ENCODE measurements at regions not wholly inside any gene's neighbourhood (a gene's known extent, or its start where the extent isn't known, plus 50 kb on each side); places are given as distances from the start of the nearest gene placed in this dataset.

- no peak for DNase-seq (ENCODE audit: extremely low spot score)
- POLR2A ChIA-PET, result no interaction called here
- CTCF ChIA-PET, result interaction anchor here (1.2 kb wide), 1 partner anchor 17 kb away, joined by 3 read pairs; no protein-coding TSS in a partner anchor
- TF ChIP-seq NFRKB (IDR thresholded peaks at IDR 0.05), result no peak
- no peak for TF ChIP-seq FOXK2 (IDR thresholded peaks at IDR 0.05)
- no peak for TF ChIP-seq L3MBTL2 (conservative IDR thresholded peaks at IDR 0.05)
- TF ChIP-seq FOXA1 (IDR thresholded peaks at IDR 0.05), result no peak
- TF ChIP-seq FOXM1 (IDR thresholded peaks at IDR 0.05; ENCODE audit: borderline replicate concordance), result no peak
- TF ChIP-seq TARDBP (IDR thresholded peaks at IDR 0.05), result no peak
- TF ChIP-seq ARNT (IDR thresholded peaks at IDR 0.05), result no peak
- TF ChIP-seq LEF1 (IDR thresholded peaks at IDR 0.05; ENCODE audit: borderline replicate concordance), result no peak
- TF ChIP-seq BHLHE40 (IDR thresholded peaks at IDR 0.05; ENCODE audit: borderline replicate concordance), result no peak
- no peak for TF ChIP-seq PKNOX1 (IDR thresholded peaks at IDR 0.05)
- no peak for TF ChIP-seq SP1 (IDR thresholded peaks at IDR 0.05)
- no peak for TF ChIP-seq ZNF384 (IDR thresholded peaks at IDR 0.05)
- no peak for TF ChIP-seq CTBP1 (IDR thresholded peaks at IDR 0.05; ENCODE audit: borderline replicate concordance)
- no peak for TF ChIP-seq HDGF (IDR thresholded peaks at IDR 0.05; ENCODE audit: borderline replicate concordance)
- TF ChIP-seq SUZ12 (IDR thresholded peaks at IDR 0.05), result no peak
Measured at GRCh38 chr13:99883805-99884204, 87.8 kb downstream of the ZIC5 start.

DNA sequence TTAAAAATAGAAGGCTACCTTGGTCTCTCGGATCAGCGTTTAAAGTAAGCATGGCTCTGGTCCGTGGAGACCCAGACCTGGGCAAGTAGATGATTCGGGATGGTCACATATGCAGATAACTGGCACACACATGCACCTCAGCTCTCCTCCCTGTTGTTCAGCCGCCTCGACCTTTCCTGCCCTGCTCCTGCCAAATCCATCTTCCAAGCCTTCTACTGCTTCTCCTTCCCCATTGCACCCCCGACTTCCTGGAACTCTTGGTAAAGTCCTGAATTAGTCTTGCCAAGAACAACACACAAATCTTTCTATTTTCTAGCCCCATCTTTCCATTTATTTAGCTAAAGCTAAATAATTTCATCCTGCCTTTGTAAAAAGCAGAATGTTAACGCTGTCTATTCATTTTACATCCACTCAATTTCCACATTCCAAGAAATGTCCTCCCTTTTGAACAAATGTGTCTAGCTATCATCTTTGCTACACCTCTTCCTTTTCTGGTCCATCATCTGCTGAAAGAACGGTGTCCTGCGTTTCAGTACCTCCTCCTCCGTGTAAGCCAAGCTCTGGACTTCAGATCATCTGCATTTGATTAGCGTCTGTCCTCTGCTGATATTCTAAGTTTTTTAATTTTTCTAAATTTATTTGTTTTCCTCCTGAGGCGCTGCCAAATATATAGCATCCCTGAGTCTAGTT lies 92.5 kb downstream of the ZIC5 start:
- ChIA-PET POLR2A (no interaction called here), CTCF (no interaction called here)
- DNase-seq (ENCODE audit: extremely low spot score), result no peak
- TF ChIP-seq LEF1 (IDR thresholded peaks at IDR 0.05; ENCODE audit: borderline replicate concordance), result no peak
- no peak for TF ChIP-seq SP1 (IDR thresholded peaks at IDR 0.05)
- TF ChIP-seq ELF4 (IDR thresholded peaks at IDR 0.05), result no peak
- no peak for TF ChIP-seq NFRKB (IDR thresholded peaks at IDR 0.05)
- TF ChIP-seq BHLHE40 (IDR thresholded peaks at IDR 0.05; ENCODE audit: borderline replicate concordance), result no peak
- no peak for TF ChIP-seq SUZ12 (IDR thresholded peaks at IDR 0.05)
- TF ChIP-seq PKNOX1 (IDR thresholded peaks at IDR 0.05), result no peak
- TF ChIP-seq CTBP1 (IDR thresholded peaks at IDR 0.05; ENCODE audit: borderline replicate concordance), result no peak
- no peak for TF ChIP-seq HDGF (IDR thresholded peaks at IDR 0.05; ENCODE audit: borderline replicate concordance)
- TF ChIP-seq FOXK2 (IDR thresholded peaks at IDR 0.05), result no peak
- no peak for TF ChIP-seq ARNT (IDR thresholded peaks at IDR 0.05)
- no peak for TF ChIP-seq FOXM1 (IDR thresholded peaks at IDR 0.05; ENCODE audit: borderline replicate concordance)

DNA sequence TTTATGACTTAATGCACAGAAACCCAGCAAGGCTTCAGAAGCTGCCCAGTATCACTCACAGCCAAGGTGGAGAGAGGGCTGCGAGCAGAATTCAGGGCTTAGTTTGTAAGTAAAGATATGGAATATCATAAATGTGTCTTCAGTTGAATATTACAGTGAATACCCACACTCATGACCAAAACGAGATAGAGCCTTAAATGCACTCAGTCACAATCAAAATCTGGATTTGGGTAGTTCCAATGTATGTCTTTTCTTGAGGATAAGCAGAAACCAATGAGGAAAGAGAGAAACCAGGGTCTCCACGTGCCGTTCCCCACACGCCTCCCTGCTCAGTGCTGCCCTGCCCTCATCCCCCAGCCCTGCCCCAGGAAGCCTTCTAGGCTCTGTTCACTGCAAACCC lies 94.9 kb downstream of the ZIC5 start:
- CTCF ChIA-PET, result interaction anchor here (1.1 kb wide), 1 partner anchor 638 kb away, joined by 3 read pairs; no protein-coding TSS in a partner anchor
- no peak for TF ChIP-seq LEF1 (IDR thresholded peaks at IDR 0.05; ENCODE audit: borderline replicate concordance)
- no peak for TF ChIP-seq BHLHE40 (IDR thresholded peaks at IDR 0.05; ENCODE audit: borderline replicate concordance)
- TF ChIP-seq FOXA1 (IDR thresholded peaks at IDR 0.05), result no peak
- no peak for TF ChIP-seq FOXM1 (IDR thresholded peaks at IDR 0.05; ENCODE audit: borderline replicate concordance)
- no peak for TF ChIP-seq FOXK2 (IDR thresholded peaks at IDR 0.05)
- TF ChIP-seq HDGF (IDR thresholded peaks at IDR 0.05; ENCODE audit: borderline replicate concordance), result no peak
- no peak for TF ChIP-seq ZNF384 (IDR thresholded peaks at IDR 0.05)
- TF ChIP-seq ELF4 (IDR thresholded peaks at IDR 0.05), result no peak
- TF ChIP-seq SUZ12 (IDR thresholded peaks at IDR 0.05), result no peak
- no peak for TF ChIP-seq SP1 (IDR thresholded peaks at IDR 0.05)
- TF ChIP-seq ARNT (IDR thresholded peaks at IDR 0.05), result no peak
- TF ChIP-seq PKNOX1 (IDR thresholded peaks at IDR 0.05), result no peak
- no peak for DNase-seq (ENCODE audit: extremely low spot score)
- POLR2A ChIA-PET, result no interaction called here

DNA sequence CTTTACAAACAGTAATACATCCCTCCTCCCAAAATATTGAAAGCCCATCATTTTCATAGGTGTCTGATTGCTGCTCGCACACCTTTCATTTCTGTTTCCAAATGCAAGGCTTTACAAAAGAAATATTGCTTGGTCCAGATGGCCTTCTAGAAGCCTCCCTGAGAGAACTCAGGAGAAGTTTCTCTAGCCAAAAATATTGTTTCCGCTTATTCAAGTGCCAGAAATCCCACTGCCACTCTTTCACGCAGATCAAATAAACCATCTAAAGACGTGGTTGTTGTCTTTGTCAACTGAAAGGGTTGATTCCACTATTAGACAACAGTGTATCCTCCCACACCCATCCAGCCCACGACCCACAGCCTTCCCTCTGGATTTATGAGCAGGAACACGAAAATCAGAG lies 96.2 kb downstream of the ZIC5 start:
- POLR2A ChIA-PET, result no interaction called here
- TF ChIP-seq L3MBTL2 (conservative IDR thresholded peaks at IDR 0.05), result no peak
- no peak for TF ChIP-seq NFRKB (IDR thresholded peaks at IDR 0.05)
- TF ChIP-seq FOXM1 (IDR thresholded peaks at IDR 0.05; ENCODE audit: borderline replicate concordance), result no peak
- TF ChIP-seq CTBP1 (IDR thresholded peaks at IDR 0.05; ENCODE audit: borderline replicate concordance), result no peak
- no peak for TF ChIP-seq SUZ12 (IDR thresholded peaks at IDR 0.05)
- TF ChIP-seq TARDBP (IDR thresholded peaks at IDR 0.05), result no peak
- no peak for TF ChIP-seq HDGF (IDR thresholded peaks at IDR 0.05; ENCODE audit: borderline replicate concordance)
- TF ChIP-seq BHLHE40 (IDR thresholded peaks at IDR 0.05; ENCODE audit: borderline replicate concordance), result no peak
- TF ChIP-seq FOXK2 (IDR thresholded peaks at IDR 0.05), result no peak
- TF ChIP-seq LEF1 (IDR thresholded peaks at IDR 0.05; ENCODE audit: borderline replicate concordance), result no peak
- TF ChIP-seq ARNT (IDR thresholded peaks at IDR 0.05), result no peak
- no peak for TF ChIP-seq PKNOX1 (IDR thresholded peaks at IDR 0.05)

DNA sequence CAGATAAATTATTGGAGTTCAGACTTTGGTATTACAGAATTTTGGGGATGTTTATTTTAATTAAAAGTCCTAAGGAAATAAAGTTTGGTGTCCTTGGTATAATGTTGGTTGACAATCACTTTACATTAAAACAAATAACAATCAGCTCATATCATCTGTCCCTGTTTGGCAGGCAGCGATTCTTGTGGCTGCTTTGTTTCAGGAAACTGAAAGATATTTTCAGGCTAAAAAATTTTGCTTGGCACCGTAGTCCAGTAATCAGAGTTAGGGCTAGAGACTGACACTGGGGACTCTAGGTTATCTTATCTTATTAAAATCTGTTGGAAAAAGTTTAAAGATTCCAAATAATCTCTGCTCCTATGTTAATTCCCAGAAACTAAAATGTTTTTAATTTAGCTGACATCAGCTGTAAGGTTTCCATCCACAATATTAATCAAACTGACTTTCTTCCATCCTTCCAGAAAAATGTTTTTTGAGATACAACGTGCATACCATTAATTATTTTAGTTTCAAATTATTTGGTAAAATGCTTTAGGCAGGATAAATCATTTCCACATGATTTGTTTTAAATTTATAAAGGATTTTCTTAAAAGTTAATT lies 97.6 kb downstream of the ZIC5 start:
- CTCF ChIA-PET, result no interaction called here
- no peak for DNase-seq (ENCODE audit: extremely low spot score)
- TF ChIP-seq CTBP1 (IDR thresholded peaks at IDR 0.05; ENCODE audit: borderline replicate concordance), result no peak
- no peak for TF ChIP-seq ELF4 (IDR thresholded peaks at IDR 0.05)
- TF ChIP-seq ZNF384 (IDR thresholded peaks at IDR 0.05), result no peak
- no peak for TF ChIP-seq FOXA1 (IDR thresholded peaks at IDR 0.05)
- TF ChIP-seq PKNOX1 (IDR thresholded peaks at IDR 0.05), result no peak
- no peak for TF ChIP-seq FOXK2 (IDR thresholded peaks at IDR 0.05)
- TF ChIP-seq TARDBP (IDR thresholded peaks at IDR 0.05), result no peak
- TF ChIP-seq FOXM1 (IDR thresholded peaks at IDR 0.05; ENCODE audit: borderline replicate concordance), result no peak
- TF ChIP-seq HDGF (IDR thresholded peaks at IDR 0.05; ENCODE audit: borderline replicate concordance), result no peak
- TF ChIP-seq BHLHE40 (IDR thresholded peaks at IDR 0.05; ENCODE audit: borderline replicate concordance), result no peak
- TF ChIP-seq LEF1 (IDR thresholded peaks at IDR 0.05; ENCODE audit: borderline replicate concordance), result no peak
- POLR2A ChIA-PET, result no interaction called here

More for the DNA sequence above, 96.2 kb downstream of the ZIC5 start:
- CTCF ChIA-PET, result interaction anchor here (1.1 kb wide), 1 partner anchor 639 kb away, joined by 3 read pairs; no protein-coding TSS in a partner anchor
- no peak for DNase-seq (ENCODE audit: extremely low spot score)

All from HEK293T (cell line).